Kidney tubule cell (primary cell): ENCODE measurements at regions not wholly inside any gene's neighbourhood (a gene's known extent, or its start where the extent isn't known, plus 50 kb on each side); places are given as distances from the start of the nearest gene placed in this dataset.
"Not testable (repeated sequence)": the region's sequence is repeated elsewhere in the genome, so short reads cannot be mapped to it uniquely, and the experiment has no call there.

Experiments used
- DNase-seq: peaks from one replicate; pipeline ENCODE4 v3.0.0-alpha.2; 2018; ENCODE audit warnings: low spot score

GRCh38 chr13:73338389-73338788 is 279.6 kb downstream of the KLF5 start:
- DNase-seq, result peak; percentile 63

DNA sequence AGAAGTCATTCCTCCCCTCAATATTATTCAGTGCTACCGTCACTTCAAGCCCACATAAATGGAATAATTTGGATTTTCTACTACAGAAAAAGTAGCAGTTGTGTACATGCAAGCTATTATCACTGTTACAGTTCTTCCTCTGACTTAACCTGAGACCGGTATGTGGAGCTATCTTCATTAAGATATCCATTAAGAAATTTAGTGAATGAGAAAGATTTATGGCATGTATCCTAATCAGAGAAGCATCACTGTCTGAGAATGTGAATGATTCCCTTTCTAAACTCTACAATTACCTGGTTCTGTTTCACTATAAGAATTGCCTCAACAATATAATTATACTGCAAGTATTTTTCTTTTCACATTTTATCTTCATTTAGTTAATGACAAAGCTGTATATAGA is 278.7 kb downstream of the KLF5 start:
- DNase-seq, result peak; percentile 49

GRCh38 chr13:73336773-73337172 is 278.0 kb downstream of the KLF5 start:
- no peak for DNase-seq

GRCh38 chr13:73335944-73336343 is 277.1 kb downstream of the KLF5 start:
- DNase-seq, result no peak

DNA sequence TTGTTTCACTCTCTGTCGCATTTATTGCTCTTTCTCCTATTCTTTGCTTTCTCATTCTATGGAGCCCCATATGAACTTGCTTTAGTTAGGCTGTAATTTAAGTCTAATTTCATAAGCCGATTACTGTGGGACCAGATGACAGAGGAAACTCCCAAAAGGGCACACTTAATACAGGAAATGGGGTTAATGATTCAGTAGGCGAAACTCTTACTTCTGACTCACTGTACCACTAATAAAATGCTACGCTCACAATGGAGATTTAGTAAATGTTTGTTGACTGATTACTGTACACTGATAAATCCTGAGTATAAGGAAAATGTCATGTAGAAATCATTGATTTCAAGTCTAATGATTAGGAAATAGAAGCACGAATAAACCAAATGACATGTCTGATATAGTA is 276.4 kb downstream of the KLF5 start:
- DNase-seq, result peak; percentile 91

- DNase-seq, result peak; percentile 49
Measured at GRCh38 chr13:73334445-73334844, 275.6 kb downstream of the KLF5 start.

- no peak for DNase-seq
Measured at GRCh38 chr13:73331556-73331955, 272.8 kb downstream of the KLF5 start.

DNA sequence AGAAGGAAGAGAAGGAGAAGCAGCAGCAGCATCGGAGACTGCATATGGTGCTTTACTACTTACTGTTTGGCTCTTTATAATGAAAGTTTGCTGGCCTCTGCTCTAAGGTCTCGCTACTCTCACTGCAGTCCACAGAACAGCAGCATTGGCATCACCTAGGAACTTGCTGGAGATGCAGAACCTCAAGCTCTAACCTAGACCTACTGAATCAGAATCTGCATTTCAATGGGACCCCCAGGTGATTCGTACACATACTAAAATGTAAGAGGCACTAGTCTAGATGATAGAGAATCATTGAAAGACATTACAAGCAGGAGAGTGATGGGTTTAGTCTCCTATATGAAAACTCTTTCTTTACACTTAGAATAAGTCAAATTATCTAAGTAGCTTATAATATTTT is 270.6 kb downstream of the KLF5 start:
- no peak for DNase-seq

GRCh38 chr13:73327579-73327978 is 268.8 kb downstream of the KLF5 start:
- DNase-seq, result no peak

DNA sequence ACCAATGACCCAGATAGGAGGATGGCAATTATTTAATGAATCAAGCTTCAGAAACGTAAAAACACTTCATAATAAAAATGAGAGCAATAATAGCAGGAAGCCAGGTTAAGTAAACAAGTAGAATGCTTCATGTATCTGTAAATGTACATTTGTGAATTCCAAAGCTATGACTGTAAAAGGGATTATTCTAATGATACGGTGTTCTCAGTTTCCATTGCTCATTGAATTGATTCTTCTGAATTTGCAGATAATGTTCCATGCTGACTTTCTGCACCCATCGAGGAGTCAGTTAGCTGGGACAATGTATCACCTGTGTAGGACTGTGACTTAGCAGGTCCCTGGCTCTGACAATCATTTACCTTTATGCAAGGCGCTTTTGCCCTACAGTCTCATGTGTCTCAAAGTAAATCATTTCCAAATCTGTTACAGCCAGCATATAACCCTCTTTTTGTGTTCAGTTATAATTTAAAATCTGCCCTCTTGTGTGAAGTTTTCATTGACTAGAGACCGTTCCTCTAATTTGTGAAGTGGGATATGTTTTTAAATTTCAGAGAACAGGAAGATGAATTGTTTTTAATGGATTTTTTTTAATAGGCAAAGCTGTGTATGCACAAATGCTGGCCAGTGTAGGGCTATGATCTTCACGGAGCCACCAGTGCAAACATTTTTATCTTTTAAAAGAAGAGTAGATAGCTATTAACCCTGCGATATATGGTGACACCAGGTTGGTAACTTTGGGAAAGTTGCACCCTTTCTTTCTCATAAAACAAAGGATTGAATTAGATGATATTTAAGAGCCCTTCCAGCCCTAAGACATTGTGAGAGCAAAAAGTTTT is 267.1 kb downstream of the KLF5 start:
- peak; percentile 85 for DNase-seq

GRCh38 chr13:73324842-73325722 is 266.3 kb downstream of the KLF5 start:
- DNase-seq, result no peak

GRCh38 chr13:73323615-73324014 is 264.8 kb downstream of the KLF5 start:
- no peak for DNase-seq

DNA sequence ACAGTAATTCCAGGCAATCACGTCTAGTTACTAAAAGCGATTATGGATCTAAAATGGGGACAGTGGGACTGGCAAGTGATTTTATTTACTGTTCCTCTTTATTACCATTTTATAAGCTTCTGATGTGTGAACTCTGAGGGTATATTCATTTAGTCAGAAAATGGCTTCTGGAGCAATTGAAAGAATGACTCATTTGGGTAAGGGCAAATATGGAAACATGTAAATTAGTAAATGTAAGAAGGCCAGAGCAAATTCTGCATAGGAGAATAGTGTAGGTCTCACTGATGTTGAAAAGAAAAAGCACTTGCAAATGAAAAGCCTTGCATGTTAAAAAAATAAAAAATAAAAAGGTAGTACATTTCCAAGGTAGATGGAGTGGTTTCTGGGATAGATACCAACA is 262.2 kb downstream of the KLF5 start:
- DNase-seq, result no peak

GRCh38 chr13:73317140-73317539 is 258.3 kb downstream of the KLF5 start:
- no peak for DNase-seq

- DNase-seq, result no peak
Measured at GRCh38 chr13:73310366-73310765, 251.6 kb downstream of the KLF5 start.

DNA sequence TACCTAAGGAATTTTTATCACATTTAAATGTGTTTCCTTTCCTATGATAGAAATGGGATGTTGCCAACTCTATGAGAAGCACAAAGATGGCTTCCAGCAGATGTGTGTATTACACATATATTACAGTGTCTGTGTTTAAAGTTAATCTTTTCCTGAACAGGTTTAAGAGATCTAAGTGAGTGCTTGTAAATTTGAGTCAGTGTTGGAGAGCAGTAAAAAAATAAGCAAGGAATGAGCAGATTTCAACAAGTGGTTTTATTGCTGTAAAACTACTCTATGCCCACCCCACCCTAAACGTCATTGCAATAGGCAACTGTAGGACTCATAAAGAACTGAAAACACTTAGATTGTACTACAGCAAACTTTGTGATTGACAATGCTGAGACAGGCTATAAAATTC is 248.7 kb downstream of the KLF5 start:
- DNase-seq, result no peak

GRCh38 chr13:73306688-73307087 is 247.9 kb downstream of the KLF5 start:
- DNase-seq, result no peak

DNA sequence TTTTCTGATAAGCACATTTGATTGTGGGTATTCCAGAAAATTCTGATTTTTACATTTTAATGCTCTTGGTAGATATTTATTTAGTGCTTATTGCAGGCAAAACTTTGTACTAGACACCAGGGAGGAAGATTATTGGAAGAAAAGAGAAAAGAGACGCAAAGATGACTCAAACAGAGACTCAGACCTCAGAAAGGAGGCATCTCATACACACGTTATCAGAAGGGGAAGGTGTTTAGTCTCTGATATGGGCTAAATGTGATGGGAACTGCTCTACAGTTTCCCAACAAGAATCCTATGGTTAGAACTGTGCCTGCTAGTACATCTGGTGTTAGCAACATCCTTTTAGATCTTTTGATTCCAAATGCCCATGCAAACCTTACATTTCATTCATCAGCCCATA is 245.6 kb downstream of the KLF5 start:
- no peak for DNase-seq

DNA sequence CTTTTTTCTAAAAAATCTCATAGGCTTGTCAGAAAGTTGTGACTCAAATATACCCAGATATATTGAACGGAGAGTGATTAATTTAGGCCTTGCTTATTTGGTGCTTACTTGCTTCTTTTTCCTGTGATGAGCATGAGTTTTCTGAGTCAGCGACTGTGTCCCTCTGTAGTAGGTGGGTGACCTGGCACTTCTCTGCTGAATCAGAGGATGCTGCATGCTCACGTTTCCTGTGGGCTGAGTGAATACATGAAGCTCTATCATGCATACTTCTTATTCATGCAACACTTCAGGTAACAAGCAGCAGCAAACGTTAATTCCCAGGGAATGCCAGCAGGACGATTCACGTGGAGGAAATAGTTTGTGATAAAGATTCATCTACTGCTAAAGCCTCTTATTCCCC is 245.0 kb downstream of the KLF5 start:
- DNase-seq, result peak; percentile 98

DNA sequence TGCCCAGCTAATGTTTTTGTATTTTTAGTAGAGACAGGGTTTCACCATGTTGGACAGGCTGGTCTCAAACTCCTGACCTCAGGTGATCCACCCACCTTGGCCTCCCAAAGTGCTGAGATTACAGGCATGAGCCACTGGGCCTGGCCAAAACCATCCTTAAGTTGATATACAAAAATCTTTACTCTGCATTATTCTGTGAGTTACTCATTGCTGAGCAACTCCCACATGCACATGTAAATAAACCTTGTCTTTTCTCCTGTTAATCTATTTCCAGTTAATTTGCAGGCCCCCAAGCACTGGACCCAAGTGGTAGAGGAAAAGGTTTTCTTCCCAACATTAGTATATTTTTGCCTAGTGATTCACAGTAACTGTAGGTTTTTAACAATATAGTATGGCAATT is 242.8 kb downstream of the KLF5 start:
- DNase-seq, result not testable (repeated sequence)

GRCh38 chr13:73300718-73301425 is 242.1 kb downstream of the KLF5 start:
- DNase-seq, result peak; percentile 78

- no peak for DNase-seq
Measured at GRCh38 chr13:73299787-73300186, 241.0 kb downstream of the KLF5 start.
